Peyer's patch (tissue), 4 donors: ENCODE measurements at regions not wholly inside any gene's neighbourhood (a gene's known extent, or its start where the extent isn't known, plus 50 kb on each side); places are given as distances from the start of the nearest gene placed in this dataset.

Source experiments
- DNase-seq, 3 donors: peaks; one replicate each; pipeline ENCODE4 v3.0.0-alpha.2; 2017 to 2019
- H3K27ac ChIP-seq, 4 donors: fragments of 200-600 bp; sonication (generic); one replicate each; pipeline ENCODE4 v1.5.1; 2016 to 2019
- H3K27me3 ChIP-seq, 2 donors: fragments of 200-600 bp; sonication (generic); one replicate each; pipeline ENCODE4 v1.5.1; 2019
- H3K36me3 ChIP-seq, 3 donors: fragments of 200-600 bp; sonication (generic); one replicate each; pipeline ENCODE4 v1.5.1; 2016 to 2019
- H3K4me1 ChIP-seq, 4 donors: fragments of 200-600 bp; sonication (generic); one replicate each; pipeline ENCODE4 v1.5.1; 2016 to 2019
- H3K4me3 ChIP-seq, 4 donors: fragments of 200-600 bp; sonication (generic); 1 replicate in 3 of 4; 2 replicates in 1 of 4; pipeline ENCODE4 v1.5.1; 2016 to 2019; ENCODE audit warnings: mild to moderate bottlenecking in 1 of 4
- H3K9me3 ChIP-seq, 4 donors: fragments of 200-600 bp; sonication (generic); one replicate each; pipeline ENCODE4 v1.5.1; 2016 to 2019; ENCODE audit warnings: mild to moderate bottlenecking in 1 of 4
- POLR2A ChIP-seq, 2 donors: fragments of 450-650 bp; IDR thresholded peaks; one replicate each; pipeline ENCODE4 v1.5.1; 2017; ENCODE audit warnings: antibody characterized with exemption in 2 of 2, mild to moderate bottlenecking in 2 of 2, moderate library complexity in 2 of 2
- TF ChIP-seq, protein P1 (sequence below), 6 experiments: fragments of 450-650 bp in 4 of 6; fragments of 200-600 bp in 2 of 6; sonication (generic) in 1 of 6; IDR thresholded peaks; one replicate each; pipeline ENCODE4 v1.5.1; 2017 to 2019; ENCODE audit warnings: antibody characterized with exemption in 6 of 6, mild to moderate bottlenecking in 3 of 6, moderate library complexity in 1 of 6

DNA sequence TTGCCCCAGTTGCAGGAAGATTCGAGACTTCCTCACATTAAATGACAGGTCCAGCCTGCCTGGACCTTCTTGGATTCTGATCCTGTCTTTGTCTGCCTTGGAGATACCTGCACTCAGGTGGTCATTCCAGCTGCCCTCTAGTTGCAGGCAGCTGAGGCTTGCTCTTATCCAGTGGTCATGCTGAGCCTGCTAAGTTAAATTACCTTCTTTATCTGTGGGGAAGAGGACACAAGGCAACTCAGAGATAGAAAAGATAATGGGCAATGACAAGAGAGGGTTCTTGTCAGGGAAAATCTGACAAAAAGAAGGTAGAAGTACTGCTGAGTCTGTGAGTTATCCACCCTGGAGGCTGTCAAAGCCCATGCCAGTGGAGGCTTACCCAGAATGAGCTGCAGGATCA lies 401.4 kb downstream of the MID1IP1 start:
- Histone ChIP-seq H3K9me3 (no peaks in the 10 kb centered on the region), H3K36me3 (peaks cover 0 to 2% (median 0%) of the 10 kb centered on the region in 3 donors), H3K4me3 (no peak overlapping the region), H3K27me3 (no peaks in the 10 kb centered on the region), H3K4me1 (no peaks in the 10 kb centered on the region), H3K27ac (no peak overlapping the region)
- no peak for DNase-seq
- no peak for TF ChIP-seq POLR2A (IDR thresholded peaks at IDR 0.05)
- TF ChIP-seq, protein P1, sequence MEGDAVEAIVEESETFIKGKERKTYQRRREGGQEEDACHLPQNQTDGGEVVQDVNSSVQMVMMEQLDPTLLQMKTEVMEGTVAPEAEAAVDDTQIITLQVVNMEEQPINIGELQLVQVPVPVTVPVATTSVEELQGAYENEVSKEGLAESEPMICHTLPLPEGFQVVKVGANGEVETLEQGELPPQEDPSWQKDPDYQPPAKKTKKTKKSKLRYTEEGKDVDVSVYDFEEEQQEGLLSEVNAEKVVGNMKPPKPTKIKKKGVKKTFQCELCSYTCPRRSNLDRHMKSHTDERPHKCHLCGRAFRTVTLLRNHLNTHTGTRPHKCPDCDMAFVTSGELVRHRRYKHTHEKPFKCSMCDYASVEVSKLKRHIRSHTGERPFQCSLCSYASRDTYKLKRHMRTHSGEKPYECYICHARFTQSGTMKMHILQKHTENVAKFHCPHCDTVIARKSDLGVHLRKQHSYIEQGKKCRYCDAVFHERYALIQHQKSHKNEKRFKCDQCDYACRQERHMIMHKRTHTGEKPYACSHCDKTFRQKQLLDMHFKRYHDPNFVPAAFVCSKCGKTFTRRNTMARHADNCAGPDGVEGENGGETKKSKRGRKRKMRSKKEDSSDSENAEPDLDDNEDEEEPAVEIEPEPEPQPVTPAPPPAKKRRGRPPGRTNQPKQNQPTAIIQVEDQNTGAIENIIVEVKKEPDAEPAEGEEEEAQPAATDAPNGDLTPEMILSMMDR (IDR thresholded peaks at IDR 0.05): no peak

DNA sequence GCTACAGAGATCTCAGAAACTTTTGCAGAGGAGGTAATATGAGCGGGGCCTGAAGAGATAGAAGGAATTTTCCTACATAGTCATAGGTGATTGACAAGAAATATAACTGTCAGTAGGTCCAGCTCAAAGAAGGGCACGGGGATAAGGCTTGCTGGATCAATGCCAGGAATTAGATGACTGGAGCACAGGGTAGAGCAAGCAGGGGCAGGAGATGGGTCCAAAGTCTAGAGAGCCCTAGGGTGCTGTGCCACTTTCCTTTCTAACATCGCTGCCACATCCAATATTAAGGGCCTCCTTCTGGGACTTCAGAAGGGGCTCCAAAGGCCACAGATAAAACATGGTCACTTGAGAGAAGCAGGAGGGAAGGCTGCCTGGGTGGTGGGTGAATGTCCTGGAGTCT lies 402.2 kb downstream of the MID1IP1 start:
- DNase-seq: peak in 1 of 3 donors; percentile 58
- Histone ChIP-seq H3K4me1 (no peaks in the 10 kb centered on the region), H3K27me3 (no peaks in the 10 kb centered on the region), H3K9me3 (no peaks in the 10 kb centered on the region), H3K27ac (no peak overlapping the region), H3K4me3 (no peak overlapping the region), H3K36me3 (no peaks in the 10 kb centered on the region)
- TF ChIP-seq, protein P1 (IDR thresholded peaks at IDR 0.05): no peak
- no peak for TF ChIP-seq POLR2A (IDR thresholded peaks at IDR 0.05)

DNA sequence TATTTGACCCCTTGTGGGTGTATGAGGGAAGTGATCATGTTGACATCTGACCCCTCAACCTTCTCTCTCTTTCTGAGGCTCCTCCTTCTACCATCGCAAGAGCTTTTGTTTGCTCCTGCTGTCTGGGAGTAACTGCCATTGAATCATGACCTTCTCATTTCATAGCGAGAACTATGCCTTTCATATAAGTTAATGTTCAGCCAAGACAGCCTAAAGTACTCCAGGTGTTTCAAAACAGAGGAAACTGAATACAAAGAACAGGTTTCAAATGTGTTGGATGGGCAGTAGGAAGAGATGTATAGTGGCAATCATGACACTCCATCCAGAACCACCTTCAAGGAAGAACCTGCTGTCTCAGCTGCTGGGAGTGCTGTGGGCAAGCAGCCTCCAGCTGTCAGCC lies 403.1 kb downstream of the MID1IP1 start:
- TF ChIP-seq POLR2A (IDR thresholded peaks at IDR 0.05): no peak
- TF ChIP-seq, protein P1 (IDR thresholded peaks at IDR 0.05): no peak
- Histone ChIP-seq H3K4me1 (no peaks in the 10 kb centered on the region), H3K27ac (peak overlapping the region in 1 of 4 donors; percentile 4), H3K4me3 (no peak overlapping the region), H3K27me3 (no peaks in the 10 kb centered on the region), H3K36me3 (no peaks in the 10 kb centered on the region), H3K9me3 (no peaks in the 10 kb centered on the region)
- DNase-seq: no peak

DNA sequence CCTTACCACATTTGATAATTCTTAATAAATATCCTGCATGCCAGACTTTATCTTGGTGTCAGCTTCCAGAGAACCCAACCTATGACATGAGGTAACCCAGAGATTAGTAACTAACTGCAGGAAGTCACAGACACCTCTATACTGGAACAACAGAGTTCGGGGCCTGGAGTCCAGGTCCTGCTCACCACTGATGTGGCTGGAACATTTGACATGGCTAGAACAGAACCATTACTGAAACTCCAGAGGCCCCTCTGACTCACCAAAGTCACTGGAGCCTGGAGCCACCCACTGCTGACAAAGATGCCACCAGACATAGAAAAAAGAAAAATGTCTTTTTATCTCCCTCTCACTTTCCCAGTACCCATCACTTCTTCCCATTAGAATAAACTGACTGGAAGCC lies 403.7 kb downstream of the MID1IP1 start:
- no peaks in the 10 kb centered on the region for H3K4me1 ChIP-seq
- no peaks in the 10 kb centered on the region for H3K27me3 ChIP-seq
- no peak for DNase-seq
- peak overlapping the region in 1 of 4 donors; percentile 4 for H3K27ac ChIP-seq
- H3K9me3 ChIP-seq: no peaks in the 10 kb centered on the region
- H3K36me3 ChIP-seq: no peaks in the 10 kb centered on the region
- no peak for TF ChIP-seq POLR2A (IDR thresholded peaks at IDR 0.05)
- TF ChIP-seq, protein P1 (IDR thresholded peaks at IDR 0.05): no peak
- H3K4me3 ChIP-seq: no peak overlapping the region

DNA sequence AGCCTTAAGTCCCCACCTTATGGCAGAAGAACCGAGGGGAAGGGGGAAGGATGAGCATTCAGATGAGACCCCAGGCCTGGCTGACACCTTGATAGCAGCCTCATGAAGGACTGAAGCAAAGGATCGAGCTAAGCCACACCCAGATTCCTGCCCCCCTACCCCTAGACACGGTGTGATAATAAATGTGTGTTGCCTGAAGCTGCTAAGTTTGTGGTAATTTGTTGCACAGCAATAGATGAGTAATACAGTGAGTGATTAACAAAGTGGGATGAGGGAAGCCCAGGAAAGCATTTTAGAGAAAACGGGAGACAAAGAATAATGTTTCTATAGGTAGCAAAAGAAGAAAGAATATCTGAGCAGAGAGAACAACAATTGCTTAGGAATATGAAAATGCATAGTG lies 404.2 kb downstream of the MID1IP1 start:
- Histone ChIP-seq H3K4me3 (no peak overlapping the region), H3K4me1 (no peaks in the 10 kb centered on the region), H3K27me3 (no peaks in the 10 kb centered on the region), H3K9me3 (no peaks in the 10 kb centered on the region), H3K36me3 (no peaks in the 10 kb centered on the region), H3K27ac (no peak overlapping the region)
- DNase-seq: no peak
- TF ChIP-seq POLR2A (IDR thresholded peaks at IDR 0.05): no peak
- TF ChIP-seq, protein P1 (IDR thresholded peaks at IDR 0.05): no peak
